ENCODE measurements at regions not wholly inside any gene's neighbourhood (a gene's known extent, or its start where the extent isn't known, plus 50 kb on each side); places are given as distances from the start of the nearest gene placed in this dataset.
"Not testable (repeated sequence)": the region's sequence is repeated elsewhere in the genome, so short reads cannot be mapped to it uniquely, and the experiment has no call there.

DNA sequence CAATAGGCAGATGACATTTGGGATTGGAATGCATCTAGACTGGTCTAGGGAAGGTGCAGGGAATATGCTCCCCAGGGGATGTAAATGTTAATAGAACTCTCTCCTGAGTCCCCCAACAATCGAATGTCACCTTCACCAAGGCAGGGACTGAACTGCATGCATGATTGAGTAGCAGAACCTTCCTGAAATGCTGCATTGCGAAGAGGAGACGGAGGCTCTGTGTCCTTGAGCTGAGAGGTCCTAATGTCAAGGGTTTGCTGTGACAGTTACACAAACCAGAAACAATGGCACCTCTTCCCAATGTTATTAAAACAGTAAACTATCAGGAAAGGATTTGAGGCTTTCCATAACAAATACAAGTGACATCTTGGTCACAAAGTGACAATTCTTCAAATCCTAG is 117.5 kb upstream of the SFSWAP start:
- H3K4me3 ChIP-seq (ENCODE audit: low read length): no peak overlapping the region
- peaks cover 37% of the 10 kb centered on the region for H3K4me1 ChIP-seq (ENCODE audit: insufficient read depth, low read length)
- no peak overlapping the region for H2AFZ ChIP-seq (ENCODE audit: low read depth, low read length)
- no peaks in the 10 kb centered on the region for H3K9me3 ChIP-seq (ENCODE audit: low read length)
- H3K36me3 ChIP-seq (ENCODE audit: insufficient read depth, low read length): no peaks in the 10 kb centered on the region
- H3K27me3 ChIP-seq (ENCODE audit: insufficient read depth, low read length): no peaks in the 10 kb centered on the region

DNA sequence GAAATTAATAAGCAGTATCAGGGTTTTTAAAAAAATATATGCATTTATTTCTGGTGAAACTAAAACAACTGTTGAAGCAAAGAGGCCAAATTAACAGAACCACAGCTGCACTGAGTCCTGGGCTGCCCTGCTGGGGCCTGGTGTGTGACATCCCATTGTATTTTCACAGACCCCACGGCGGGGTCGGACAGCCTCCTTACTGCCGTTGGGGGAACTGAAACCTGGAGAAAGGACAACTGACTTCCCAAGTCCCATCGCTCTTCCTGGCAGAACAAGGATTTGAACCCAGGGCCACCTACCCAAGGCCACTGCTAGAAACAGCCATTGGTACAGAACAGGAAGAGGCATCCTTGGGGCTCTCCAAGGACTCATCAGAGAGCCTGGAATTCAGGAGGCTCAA is 114.8 kb upstream of the SFSWAP start:
- H3K4me3 ChIP-seq (ENCODE audit: low read length): no peak overlapping the region
- peaks cover 21% of the 10 kb centered on the region for H3K4me1 ChIP-seq (ENCODE audit: insufficient read depth, low read length)
- H3K9me3 ChIP-seq (ENCODE audit: low read length): no peaks in the 10 kb centered on the region
- H2AFZ ChIP-seq (ENCODE audit: low read depth, low read length): no peak overlapping the region
- H3K27me3 ChIP-seq (ENCODE audit: insufficient read depth, low read length): no peaks in the 10 kb centered on the region
- H3K36me3 ChIP-seq (ENCODE audit: insufficient read depth, low read length): no peaks in the 10 kb centered on the region

DNA sequence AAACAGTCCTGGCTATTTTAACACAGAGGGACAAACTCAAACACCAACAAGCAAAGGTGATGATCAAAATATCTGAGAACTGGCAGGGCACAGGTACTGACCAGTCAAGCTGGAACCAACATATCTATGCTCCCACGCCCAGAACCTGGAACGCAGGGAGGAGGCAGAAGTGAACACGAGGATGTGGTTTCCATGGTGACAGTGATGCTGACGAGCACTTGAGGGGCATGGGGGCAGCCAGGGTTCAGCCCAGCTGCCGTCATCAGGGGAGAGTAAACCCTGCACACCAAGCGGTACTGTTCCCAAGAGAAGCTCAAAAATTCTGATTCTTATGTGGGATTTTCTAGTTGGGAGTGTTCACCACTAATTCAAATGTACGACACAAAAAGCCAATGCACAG is 113.6 kb upstream of the SFSWAP start:
- peaks cover 24% of the 10 kb centered on the region for H3K4me1 ChIP-seq (ENCODE audit: insufficient read depth, low read length)
- no peaks in the 10 kb centered on the region for H3K36me3 ChIP-seq (ENCODE audit: insufficient read depth, low read length)
- H3K4me3 ChIP-seq (ENCODE audit: low read length): no peak overlapping the region
- H2AFZ ChIP-seq (ENCODE audit: low read depth, low read length): no peak overlapping the region
- no peaks in the 10 kb centered on the region for H3K27me3 ChIP-seq (ENCODE audit: insufficient read depth, low read length)
- H3K9me3 ChIP-seq (ENCODE audit: low read length): no peaks in the 10 kb centered on the region

DNA sequence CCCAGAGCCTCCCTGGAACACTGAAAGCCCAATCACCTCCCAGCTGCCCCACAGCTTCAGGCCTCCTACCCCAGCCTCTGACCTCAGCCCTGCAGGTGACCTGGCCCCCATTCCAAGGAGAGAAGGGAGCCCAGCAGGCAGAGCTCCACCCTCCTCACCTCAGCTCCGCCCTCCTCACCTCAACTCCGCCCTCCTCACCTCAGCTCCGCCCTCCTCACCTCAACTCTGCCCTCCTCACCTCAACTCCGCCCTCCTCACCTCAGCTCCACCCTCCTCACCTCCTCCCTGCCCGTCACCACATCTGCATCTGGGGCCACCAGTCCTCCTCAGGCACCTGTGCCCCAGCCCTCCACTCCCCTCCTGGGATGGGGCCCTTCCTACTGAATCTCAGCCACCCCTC is 112.2 kb upstream of the SFSWAP start:
- peaks cover 36% of the 10 kb centered on the region for H3K4me1 ChIP-seq (ENCODE audit: insufficient read depth, low read length)
- H2AFZ ChIP-seq (ENCODE audit: low read depth, low read length): no peak overlapping the region
- H3K27me3 ChIP-seq (ENCODE audit: insufficient read depth, low read length): no peaks in the 10 kb centered on the region

DNA sequence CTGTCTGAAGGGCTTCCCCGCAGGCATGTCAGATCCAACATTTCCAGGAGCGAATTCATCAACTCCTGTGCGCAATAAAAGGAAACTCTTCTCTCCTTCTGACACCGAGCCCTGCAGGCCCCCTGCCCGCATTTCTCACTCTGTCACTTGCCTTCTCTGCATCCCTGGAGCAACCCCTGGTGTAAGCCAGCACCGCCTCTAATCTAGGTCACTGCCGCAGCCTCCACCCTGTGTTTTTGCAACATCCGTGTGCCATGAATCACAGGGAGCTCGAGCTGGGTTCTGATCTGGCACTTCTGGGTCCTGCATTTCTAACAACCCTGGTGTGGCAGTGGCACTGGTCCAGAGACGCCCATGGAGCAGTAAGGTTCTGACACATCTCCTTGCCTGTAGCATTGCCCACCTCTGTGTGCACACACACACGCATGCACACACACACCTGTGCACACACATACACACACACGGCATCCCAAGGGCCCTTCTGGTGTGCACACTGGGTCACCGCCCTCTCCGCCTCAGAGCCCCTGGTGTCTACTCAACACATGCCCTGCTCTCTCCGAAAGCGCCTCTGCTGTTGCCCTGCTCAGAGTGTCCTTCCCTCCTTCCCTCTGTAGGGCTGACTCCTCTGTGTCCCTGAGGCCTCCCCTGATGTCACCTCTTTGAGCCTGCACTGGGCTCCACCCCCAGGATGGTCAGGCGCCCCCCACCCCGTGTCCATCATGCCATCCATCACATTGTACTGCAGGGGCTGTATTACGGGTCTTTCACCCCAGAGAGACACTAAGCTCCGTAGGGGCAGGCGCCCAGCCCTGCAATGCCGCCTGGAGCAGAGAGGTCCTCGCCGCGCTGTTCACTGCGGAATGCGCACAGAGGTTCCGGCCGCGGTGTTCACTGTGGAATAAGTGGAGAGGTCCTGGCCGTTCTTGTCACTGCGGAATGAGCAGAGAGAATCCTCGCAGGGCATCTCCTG is 111.4 kb upstream of the SFSWAP start:
- Histone ChIP-seq H3K9me3 (ENCODE audit: low read length) (no peaks in the 10 kb centered on the region), H3K4me1 (ENCODE audit: insufficient read depth, low read length) (peaks cover 44% of the 10 kb centered on the region), H3K36me3 (ENCODE audit: insufficient read depth, low read length) (no peaks in the 10 kb centered on the region), H3K4me3 (ENCODE audit: low read length) (no peak overlapping the region), H3K27me3 (ENCODE audit: insufficient read depth, low read length) (no peaks in the 10 kb centered on the region), H2AFZ (ENCODE audit: low read depth, low read length) (no peak overlapping the region)

More for the DNA sequence above, 112.2 kb upstream of the SFSWAP start:
- Histone ChIP-seq H3K9me3 (ENCODE audit: low read length) (no peaks in the 10 kb centered on the region), H3K4me3 (ENCODE audit: low read length) (no peak overlapping the region), H3K36me3 (ENCODE audit: insufficient read depth, low read length) (no peaks in the 10 kb centered on the region)

DNA sequence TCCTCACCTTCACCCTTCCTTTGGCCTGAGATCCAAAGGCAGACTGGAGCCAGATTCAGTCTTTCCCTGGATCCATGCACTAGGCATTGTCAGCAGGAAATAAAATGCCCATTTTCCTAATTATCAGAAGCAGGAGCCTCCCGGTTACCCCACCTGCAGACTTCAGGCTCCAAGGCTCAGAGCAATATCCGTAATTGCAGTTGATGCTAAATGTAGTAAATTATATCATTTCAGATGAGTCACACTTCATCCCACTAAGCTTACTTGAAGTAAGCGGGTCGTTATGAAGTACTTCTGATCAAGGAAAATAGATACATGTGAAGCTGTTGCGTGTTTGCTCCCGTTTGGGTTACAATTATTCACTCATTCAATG is 110.7 kb upstream of the SFSWAP start:
- peaks cover 50% of the 10 kb centered on the region for H3K4me1 ChIP-seq (ENCODE audit: insufficient read depth, low read length)
- no peaks in the 10 kb centered on the region for H3K27me3 ChIP-seq (ENCODE audit: insufficient read depth, low read length)
- no peaks in the 10 kb centered on the region for H3K36me3 ChIP-seq (ENCODE audit: insufficient read depth, low read length)
- H3K4me3 ChIP-seq (ENCODE audit: low read length): no peak overlapping the region
- H3K9me3 ChIP-seq (ENCODE audit: low read length): no peaks in the 10 kb centered on the region
- H2AFZ ChIP-seq (ENCODE audit: low read depth, low read length): no peak overlapping the region

DNA sequence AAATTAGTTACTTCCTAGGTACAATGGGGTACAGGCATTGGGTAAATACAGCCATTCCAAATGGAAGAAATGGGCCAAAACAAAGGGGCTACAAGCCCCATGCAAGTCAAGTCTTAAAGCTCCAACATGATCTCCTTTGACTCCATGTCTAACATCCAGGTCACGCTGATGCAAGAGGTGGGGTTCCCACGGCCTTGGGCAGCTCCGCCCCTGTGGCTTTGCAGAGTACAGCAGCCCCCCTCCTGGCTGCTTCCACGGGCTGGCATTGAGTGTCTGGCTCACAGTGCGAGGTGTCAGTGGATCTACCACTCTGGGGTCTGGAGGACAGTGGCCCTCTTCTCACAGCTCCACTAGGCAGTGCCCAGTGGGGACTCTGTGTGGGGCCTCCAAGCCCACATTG is 109.4 kb upstream of the SFSWAP start:
- H3K36me3 ChIP-seq (ENCODE audit: insufficient read depth, low read length); H3K27me3 ChIP-seq (ENCODE audit: insufficient read depth, low read length); H3K9me3 ChIP-seq (ENCODE audit: low read length): not testable (repeated sequence)

DNA sequence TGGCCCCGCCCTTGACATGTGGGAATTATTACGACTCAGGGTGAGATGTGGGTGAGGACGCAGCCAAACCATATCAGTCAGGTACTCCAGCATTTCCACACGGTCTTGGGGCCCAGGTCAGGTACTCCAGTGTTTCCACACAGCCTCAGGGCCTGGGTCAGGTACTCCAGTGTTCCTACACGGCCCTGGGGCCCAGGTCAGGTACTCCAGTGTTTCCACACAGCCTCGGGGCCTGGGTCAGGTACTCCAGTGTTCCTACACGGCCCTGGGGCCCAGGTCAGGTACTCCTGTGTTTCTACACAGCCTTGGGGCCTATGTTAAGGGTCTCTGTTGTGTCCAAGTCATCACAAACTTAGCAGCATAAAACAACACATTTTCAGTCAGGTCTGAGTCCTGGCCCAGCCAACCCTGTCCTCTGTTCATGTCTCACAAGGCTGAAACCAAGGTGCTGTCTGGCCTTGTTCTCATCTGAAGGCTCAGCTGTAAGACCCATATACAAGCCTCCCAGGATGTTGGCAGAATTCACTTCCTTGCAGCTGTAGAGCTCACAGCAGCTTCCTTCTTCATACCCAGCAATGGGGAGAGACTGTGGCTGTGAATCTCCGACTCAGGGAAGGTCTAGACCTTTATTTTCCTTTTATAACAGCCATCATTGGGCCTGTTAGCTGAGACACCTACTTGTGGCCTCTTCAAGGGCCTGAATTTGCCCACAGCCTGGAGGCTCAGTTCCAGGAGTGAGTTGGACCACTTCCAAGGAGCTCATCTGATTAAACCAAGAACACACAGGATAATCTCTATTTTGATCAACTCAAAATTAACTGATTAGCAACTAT is 107.6 kb upstream of the SFSWAP start:
- H3K27me3 ChIP-seq (ENCODE audit: insufficient read depth, low read length): no peaks in the 10 kb centered on the region
- peak overlapping the region; percentile 36 for H3K4me3 ChIP-seq (ENCODE audit: low read length)
- no peaks in the 10 kb centered on the region for H3K36me3 ChIP-seq (ENCODE audit: insufficient read depth, low read length)
- H3K4me1 ChIP-seq (ENCODE audit: insufficient read depth, low read length): peaks cover 45% of the 10 kb centered on the region
- H2AFZ ChIP-seq (ENCODE audit: low read depth, low read length): no peak overlapping the region
- no peaks in the 10 kb centered on the region for H3K9me3 ChIP-seq (ENCODE audit: low read length)

More for the DNA sequence above, 109.4 kb upstream of the SFSWAP start:
- H3K4me1 ChIP-seq (ENCODE audit: insufficient read depth, low read length): peaks cover 55% of the 10 kb centered on the region
- H3K4me3 ChIP-seq (ENCODE audit: low read length); H2AFZ ChIP-seq (ENCODE audit: low read depth, low read length): not testable (repeated sequence)

DNA sequence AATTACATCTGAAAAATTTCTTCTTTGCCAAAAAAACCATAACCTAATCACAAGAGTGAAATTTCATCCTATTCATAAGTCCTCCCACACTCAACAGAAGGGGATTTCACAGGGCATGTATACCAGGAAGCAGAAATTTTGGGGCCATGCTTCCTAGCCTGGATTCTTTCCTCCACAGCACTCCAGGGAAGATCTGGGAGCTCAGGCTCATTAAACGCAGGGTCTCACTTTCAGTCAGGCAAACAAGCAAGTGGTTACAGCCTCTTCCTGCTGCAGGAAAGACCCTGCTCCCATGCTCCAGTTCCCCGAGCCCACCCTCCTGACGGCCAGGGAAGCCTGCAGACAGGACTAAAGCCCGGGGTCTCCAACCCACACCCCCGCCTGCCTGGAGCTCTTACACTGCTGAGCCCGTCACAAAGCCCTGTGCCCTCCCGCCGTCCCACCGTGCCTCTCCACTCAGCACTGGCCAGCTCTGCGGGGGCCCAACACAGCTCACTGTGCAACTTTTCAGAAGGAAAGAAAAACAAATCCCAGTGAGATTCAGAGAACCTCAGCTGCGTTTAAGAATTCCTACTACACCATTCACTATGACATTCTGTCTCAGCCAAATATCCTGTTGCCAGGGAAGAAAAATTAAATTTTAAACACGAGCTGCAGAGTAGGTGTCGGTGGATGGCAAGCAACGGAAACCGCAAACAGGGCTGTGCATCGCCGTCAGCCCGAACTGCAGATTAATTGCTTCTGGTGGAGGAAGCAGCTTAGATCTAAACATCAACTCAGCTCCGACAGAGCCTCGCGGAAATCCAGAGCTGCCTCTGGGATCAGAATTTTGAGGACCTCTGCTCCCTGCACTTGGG is 106.7 kb upstream of the SFSWAP start:
- no peaks in the 10 kb centered on the region for H3K9me3 ChIP-seq (ENCODE audit: low read length)
- H2AFZ ChIP-seq (ENCODE audit: low read depth, low read length): peak overlapping the region; percentile 8
- H3K4me3 ChIP-seq (ENCODE audit: low read length): peak overlapping the region; percentile 36
- H3K36me3 ChIP-seq (ENCODE audit: insufficient read depth, low read length): no peaks in the 10 kb centered on the region
- peaks cover 45% of the 10 kb centered on the region for H3K4me1 ChIP-seq (ENCODE audit: insufficient read depth, low read length)
- no peaks in the 10 kb centered on the region for H3K27me3 ChIP-seq (ENCODE audit: insufficient read depth, low read length)

DNA sequence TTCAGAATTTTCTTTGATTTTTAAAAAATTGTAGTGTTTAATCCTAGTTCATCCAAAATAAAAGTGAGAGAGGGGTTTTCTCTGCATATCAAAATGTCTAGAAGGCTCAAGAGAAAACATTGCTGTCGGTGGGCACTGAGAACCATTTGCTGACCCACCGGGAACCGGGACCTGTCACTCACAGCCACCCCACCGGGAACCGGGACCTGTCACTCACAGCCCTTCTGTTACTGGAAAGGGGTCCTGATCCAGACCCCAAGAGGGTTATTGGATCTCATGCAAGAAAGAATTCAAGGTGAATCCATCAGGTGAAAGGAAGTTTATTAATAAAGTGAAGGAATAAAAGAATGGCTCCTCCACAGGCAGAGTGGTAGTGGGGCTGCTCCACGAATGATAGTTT is 106.0 kb upstream of the SFSWAP start:
- Histone ChIP-seq H3K9me3 (ENCODE audit: low read length) (no peaks in the 10 kb centered on the region), H2AFZ (ENCODE audit: low read depth, low read length) (peak overlapping the region; percentile 8), H3K36me3 (ENCODE audit: insufficient read depth, low read length) (no peaks in the 10 kb centered on the region), H3K4me1 (ENCODE audit: insufficient read depth, low read length) (peaks cover 45% of the 10 kb centered on the region), H3K27me3 (ENCODE audit: insufficient read depth, low read length) (no peaks in the 10 kb centered on the region), H3K4me3 (ENCODE audit: low read length) (peak overlapping the region; percentile 36)

DNA sequence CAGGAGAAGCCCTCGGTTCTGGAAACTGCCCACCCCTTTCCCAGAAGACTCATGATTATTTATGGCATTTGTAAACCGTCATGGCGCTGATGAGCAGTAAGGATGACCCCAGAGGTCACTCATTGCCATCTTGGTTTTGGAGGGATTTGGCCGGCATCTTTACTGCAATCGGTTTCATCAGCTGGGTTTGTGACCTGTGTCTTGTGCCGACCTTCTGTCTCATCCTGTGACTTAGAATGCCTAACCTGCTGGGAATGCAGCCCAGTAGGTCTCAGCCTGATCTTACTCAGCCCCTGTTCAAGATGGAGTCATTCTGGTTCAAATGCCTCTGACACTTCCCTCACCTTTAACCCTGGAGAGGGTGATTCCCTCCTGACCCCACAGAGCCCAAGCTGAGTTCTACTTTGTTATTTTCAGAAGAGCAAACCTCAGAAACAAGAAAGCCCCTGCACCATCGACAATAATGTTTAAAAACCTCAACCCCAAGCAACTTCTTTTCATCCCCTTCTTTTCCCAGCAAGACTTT is 105.5 kb upstream of the SFSWAP start:
- peaks cover 45% of the 10 kb centered on the region for H3K4me1 ChIP-seq (ENCODE audit: insufficient read depth, low read length)
- no peaks in the 10 kb centered on the region for H3K9me3 ChIP-seq (ENCODE audit: low read length)
- no peaks in the 10 kb centered on the region for H3K36me3 ChIP-seq (ENCODE audit: insufficient read depth, low read length)
- no peaks in the 10 kb centered on the region for H3K27me3 ChIP-seq (ENCODE audit: insufficient read depth, low read length)
- no peak overlapping the region for H3K4me3 ChIP-seq (ENCODE audit: low read length)
- H2AFZ ChIP-seq (ENCODE audit: low read depth, low read length): peak overlapping the region; percentile 8

DNA sequence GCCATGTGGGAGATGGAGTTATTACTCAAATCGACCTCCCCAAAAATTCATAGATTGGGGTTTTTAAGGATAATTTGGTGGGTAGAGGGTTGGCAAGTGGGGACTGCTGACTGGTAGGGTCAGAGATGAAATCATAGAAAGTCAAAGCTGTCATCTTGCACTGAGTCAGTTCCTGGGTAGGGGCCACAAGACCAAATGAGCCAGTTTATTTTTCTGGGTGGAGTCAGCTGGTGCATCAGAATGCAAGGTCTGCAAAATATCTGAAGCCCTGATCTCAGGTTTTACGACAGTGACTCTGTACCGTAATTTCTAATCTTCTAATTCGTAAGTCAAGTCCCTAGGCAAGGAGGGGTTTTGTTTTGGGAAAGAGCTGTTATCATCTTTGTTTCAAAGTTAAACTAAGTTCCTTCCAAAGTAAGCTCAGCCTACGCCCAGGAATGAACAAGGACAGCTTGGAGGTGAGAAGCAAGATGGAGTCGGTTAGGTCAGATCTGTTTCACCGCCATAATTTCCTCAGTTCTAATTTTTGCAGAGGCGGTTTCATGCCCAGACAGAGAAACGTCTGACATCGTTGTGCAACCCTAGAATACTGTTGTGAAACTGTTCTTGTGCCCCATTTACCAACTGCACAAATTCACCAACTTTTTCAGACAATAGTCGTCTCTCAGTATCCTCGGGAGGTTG is 104.5 kb upstream of the SFSWAP start:
- Histone ChIP-seq H3K4me1 (ENCODE audit: insufficient read depth, low read length) (peaks cover 45% of the 10 kb centered on the region), H2AFZ (ENCODE audit: low read depth, low read length) (no peak overlapping the region), H3K27me3 (ENCODE audit: insufficient read depth, low read length) (no peaks in the 10 kb centered on the region), H3K4me3 (ENCODE audit: low read length) (no peak overlapping the region), H3K36me3 (ENCODE audit: insufficient read depth, low read length) (no peaks in the 10 kb centered on the region), H3K9me3 (ENCODE audit: low read length) (no peaks in the 10 kb centered on the region)

Data from neuron (in vitro differentiated cells).